Kasumi-1 (cell line): ENCODE measurements at regions not wholly inside any gene's neighbourhood (a gene's known extent, or its start where the extent isn't known, plus 50 kb on each side); places are given as distances from the start of the nearest gene placed in this dataset.
A peak's percentile ranks its signal among the peaks of the same experiment; 100 is the strongest.
"Not testable (repeated sequence)": the region's sequence is repeated elsewhere in the genome, so short reads cannot be mapped to it uniquely, and the experiment has no call there.

Experiments
- DNase-seq, 2 experiments: peaks; one replicate each; lab custom pipeline; 2025; lab: John Stamatoyannopoulos, UW

GRCh38 chr13:90868321-90868920 lies 479.1 kb upstream of the MIR17HG start:
- DNase-seq: peak in 1 of 2 experiments; percentile 45

- no peak for DNase-seq
These were observed 477.9 kb upstream of the MIR17HG start for GRCh38 chr13:90869580-90869979.

GRCh38 chr13:90872491-90873025 lies 474.9 kb upstream of the MIR17HG start:
- no peak for DNase-seq

- no peak for DNase-seq
These were observed 466.7 kb upstream of the MIR17HG start for GRCh38 chr13:90880790-90881189.

GRCh38 chr13:90882551-90882950 lies 464.9 kb upstream of the MIR17HG start:
- DNase-seq: no peak

- no peak for DNase-seq
These were observed 463.9 kb upstream of the MIR17HG start for GRCh38 chr13:90883592-90883991.

- no peak for DNase-seq
These were observed 463.4 kb upstream of the MIR17HG start for GRCh38 chr13:90884066-90884465.

- no peak for DNase-seq
These were observed 457.3 kb upstream of the MIR17HG start for GRCh38 chr13:90889906-90890834.

- no peak for DNase-seq
These were observed 456.2 kb upstream of the MIR17HG start for GRCh38 chr13:90891329-90891728.

- DNase-seq: not testable (repeated sequence)
These were observed 454.3 kb upstream of the MIR17HG start for GRCh38 chr13:90893199-90893598.

GRCh38 chr13:90896002-90896401 lies 451.5 kb upstream of the MIR17HG start:
- DNase-seq: no peak

- DNase-seq: no peak
These were observed 448.7 kb upstream of the MIR17HG start for GRCh38 chr13:90898811-90899210.

- no peak for DNase-seq
These were observed 448.1 kb upstream of the MIR17HG start for GRCh38 chr13:90899416-90899815.

- no peak for DNase-seq
These were observed 445.2 kb upstream of the MIR17HG start for GRCh38 chr13:90902255-90902654.

GRCh38 chr13:90906554-90906953 lies 440.9 kb upstream of the MIR17HG start:
- no peak for DNase-seq

GRCh38 chr13:90908792-90909191 lies 438.7 kb upstream of the MIR17HG start:
- DNase-seq: no peak

GRCh38 chr13:90910018-90910639 lies 437.4 kb upstream of the MIR17HG start:
- no peak for DNase-seq

GRCh38 chr13:90912247-90912646 lies 435.2 kb upstream of the MIR17HG start:
- no peak for DNase-seq

GRCh38 chr13:90918536-90918935 lies 429.0 kb upstream of the MIR17HG start:
- no peak for DNase-seq

- no peak for DNase-seq
These were observed 428.3 kb upstream of the MIR17HG start for GRCh38 chr13:90919153-90919552.

GRCh38 chr13:90926459-90926858 lies 421.0 kb upstream of the MIR17HG start:
- DNase-seq: no peak

- no peak for DNase-seq
These were observed 419.4 kb upstream of the MIR17HG start for GRCh38 chr13:90928109-90928508.
